Neural crest cell (in vitro differentiated cells): ENCODE measurements at regions not wholly inside any gene's neighbourhood (a gene's known extent, or its start where the extent isn't known, plus 50 kb on each side); places are given as distances from the start of the nearest gene placed in this dataset.
A peak's percentile ranks its signal among the peaks of the same experiment; 100 is the strongest.

ENCODE experiments used
- DNase-seq: peaks from one replicate; pipeline ENCODE4 v3.0.0; 2021; ENCODE audit warnings: low read depth, mixed read lengths, low spot score
- H3K27ac Mint-ChIP-seq: one replicate; pipeline ENCODE4 v1.8.0; 2021; ENCODE audit warnings: mild to moderate bottlenecking, mixed read lengths; ENCODE audit not compliant: unreplicated experiment
- H3K27me3 Mint-ChIP-seq: 2 replicates; pipeline ENCODE4 v1.8.0; 2021; ENCODE audit warnings: low read depth, mild to moderate bottlenecking, mixed read lengths
- H3K36me3 Mint-ChIP-seq: 2 replicates; pipeline ENCODE4 v1.8.0; 2021; ENCODE audit warnings: low read depth, mild to moderate bottlenecking, mixed read lengths
- H3K4me1 Mint-ChIP-seq: 2 replicates; pipeline ENCODE4 v1.8.0; 2021; ENCODE audit warnings: mixed read lengths
- H3K4me3 Mint-ChIP-seq: one replicate; pipeline ENCODE4 v1.8.0; 2021; ENCODE audit warnings: mild to moderate bottlenecking, mixed read lengths
- H3K9me3 Mint-ChIP-seq: 2 replicates; pipeline ENCODE4 v1.8.0; 2021; ENCODE audit warnings: mixed read lengths
- TF ChIP-seq, protein P1 (sequence below): fragments of 200-600 bp; sonication (generic); conservative IDR thresholded peaks from 2 replicates; pipeline ENCODE4 v1.5.0; 2021; ENCODE audit warnings: antibody characterized with exemption, mild to moderate bottlenecking

DNA sequence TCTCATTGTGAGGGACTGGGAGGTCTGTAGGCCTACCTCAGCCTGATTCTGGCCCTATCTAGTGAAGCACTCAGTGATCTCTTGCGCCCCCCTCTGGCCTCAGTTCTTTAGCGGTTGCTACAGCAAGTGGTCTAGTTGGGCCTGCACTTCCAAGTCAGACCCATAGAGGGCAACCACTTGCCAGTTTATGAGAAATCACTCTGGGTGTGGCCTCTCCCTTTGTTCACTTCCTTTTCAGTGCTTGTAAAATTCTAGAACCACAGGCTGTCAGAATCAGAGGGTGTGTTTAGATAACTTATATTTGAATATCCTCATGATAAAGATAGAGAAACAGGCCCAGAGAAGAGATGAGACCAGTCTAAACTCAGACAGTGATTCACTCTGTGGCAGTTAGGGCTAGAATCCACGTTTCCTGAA, 60.9 kb upstream of the LAS1L start:
- TF ChIP-seq, protein P1, sequence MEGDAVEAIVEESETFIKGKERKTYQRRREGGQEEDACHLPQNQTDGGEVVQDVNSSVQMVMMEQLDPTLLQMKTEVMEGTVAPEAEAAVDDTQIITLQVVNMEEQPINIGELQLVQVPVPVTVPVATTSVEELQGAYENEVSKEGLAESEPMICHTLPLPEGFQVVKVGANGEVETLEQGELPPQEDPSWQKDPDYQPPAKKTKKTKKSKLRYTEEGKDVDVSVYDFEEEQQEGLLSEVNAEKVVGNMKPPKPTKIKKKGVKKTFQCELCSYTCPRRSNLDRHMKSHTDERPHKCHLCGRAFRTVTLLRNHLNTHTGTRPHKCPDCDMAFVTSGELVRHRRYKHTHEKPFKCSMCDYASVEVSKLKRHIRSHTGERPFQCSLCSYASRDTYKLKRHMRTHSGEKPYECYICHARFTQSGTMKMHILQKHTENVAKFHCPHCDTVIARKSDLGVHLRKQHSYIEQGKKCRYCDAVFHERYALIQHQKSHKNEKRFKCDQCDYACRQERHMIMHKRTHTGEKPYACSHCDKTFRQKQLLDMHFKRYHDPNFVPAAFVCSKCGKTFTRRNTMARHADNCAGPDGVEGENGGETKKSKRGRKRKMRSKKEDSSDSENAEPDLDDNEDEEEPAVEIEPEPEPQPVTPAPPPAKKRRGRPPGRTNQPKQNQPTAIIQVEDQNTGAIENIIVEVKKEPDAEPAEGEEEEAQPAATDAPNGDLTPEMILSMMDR = peak; percentile 84
- Mint-ChIP-seq H3K27me3 (peaks cover 6% of the 10 kb centered on the region), H3K36me3 (peaks cover 3% of the 10 kb centered on the region), H3K4me3 (no peak overlapping the region), H3K27ac (no peak overlapping the region), H3K4me1 (peaks cover 6% of the 10 kb centered on the region), H3K9me3 (peaks cover 7% of the 10 kb centered on the region)
- peak; percentile 83 for DNase-seq

DNA sequence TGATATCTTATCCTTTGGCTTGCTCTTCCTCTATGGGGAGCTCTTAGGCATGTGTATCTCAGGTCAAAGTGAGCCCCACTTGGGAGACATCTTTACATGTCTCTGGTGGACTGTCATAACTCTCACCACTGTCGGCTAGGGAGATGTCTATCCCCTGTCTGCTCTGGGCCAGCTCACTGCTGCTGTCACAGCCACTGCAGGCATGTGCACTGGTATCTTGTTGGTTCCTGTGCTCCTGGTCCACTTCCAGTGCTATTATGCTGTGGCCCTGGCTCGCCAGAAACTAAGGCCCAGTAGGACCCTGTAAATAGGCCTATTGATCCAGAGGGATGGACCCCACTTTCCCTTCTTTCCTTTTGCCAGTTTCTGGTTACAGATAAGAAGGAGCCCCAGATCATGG, 56.6 kb upstream of the LAS1L start:
- Mint-ChIP-seq H3K4me3 (no peak overlapping the region), H3K36me3 (peaks cover 3% of the 10 kb centered on the region), H3K27ac (no peak overlapping the region), H3K4me1 (peaks cover 6% of the 10 kb centered on the region), H3K27me3 (peaks cover 6% of the 10 kb centered on the region), H3K9me3 (peaks cover 10% of the 10 kb centered on the region)
- no peak for DNase-seq
- TF ChIP-seq, protein P1 = no peak

DNA sequence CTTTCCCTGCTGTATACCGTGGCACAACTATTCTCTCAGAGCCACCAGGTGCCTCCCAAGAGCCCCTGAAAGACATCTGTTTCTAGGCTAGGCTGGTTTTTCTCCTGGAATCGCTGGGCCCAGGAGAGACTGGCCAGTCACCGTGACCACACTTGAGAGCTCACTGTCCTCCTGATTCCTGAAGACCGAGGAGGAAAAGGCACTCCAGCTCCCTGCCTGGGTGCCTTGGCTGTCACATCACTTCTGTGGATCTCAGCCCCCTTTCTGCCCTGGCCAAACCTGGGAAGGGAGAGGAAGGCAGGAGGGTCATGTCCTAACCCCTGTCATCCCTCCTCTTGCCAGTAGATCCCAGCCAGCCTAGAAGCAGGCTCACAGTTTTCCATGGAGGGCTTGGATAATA, 54.7 kb upstream of the LAS1L start:
- Mint-ChIP-seq H3K4me3 (no peak overlapping the region), H3K27ac (no peak overlapping the region), H3K27me3 (peaks cover 2% of the 10 kb centered on the region), H3K9me3 (peaks cover 6% of the 10 kb centered on the region), H3K36me3 (peaks cover 3% of the 10 kb centered on the region), H3K4me1 (no peaks in the 10 kb centered on the region)
- TF ChIP-seq, protein P1 = no peak
- DNase-seq = no peak

DNA sequence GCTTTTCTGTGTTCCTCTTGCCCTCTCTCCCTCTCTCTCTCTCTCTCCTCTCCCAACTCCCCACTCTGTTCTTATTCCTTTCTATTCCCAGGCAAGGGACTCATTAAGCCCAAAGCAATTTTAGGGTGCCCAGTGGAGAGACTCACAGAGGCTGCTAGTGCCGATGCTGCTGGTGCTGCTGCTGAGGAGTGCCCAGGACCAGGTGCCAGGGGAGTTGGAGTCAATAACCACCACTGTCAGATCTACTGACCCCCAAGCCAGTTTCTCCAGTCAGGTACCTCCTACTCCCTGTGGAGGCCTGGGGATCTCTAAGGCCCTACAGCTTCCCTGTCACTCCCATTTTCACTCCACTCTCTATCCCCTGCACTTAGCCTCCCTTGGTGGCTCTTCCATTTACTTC, 54.2 kb upstream of the LAS1L start:
- H3K4me1 Mint-ChIP-seq = no peaks in the 10 kb centered on the region
- H3K27ac Mint-ChIP-seq = no peak overlapping the region
- peaks cover 1% of the 10 kb centered on the region for H3K27me3 Mint-ChIP-seq
- peaks cover 6% of the 10 kb centered on the region for H3K9me3 Mint-ChIP-seq
- no peak overlapping the region for H3K4me3 Mint-ChIP-seq
- no peak for DNase-seq
- H3K36me3 Mint-ChIP-seq = peaks cover 3% of the 10 kb centered on the region
- TF ChIP-seq, protein P1 = no peak

DNA sequence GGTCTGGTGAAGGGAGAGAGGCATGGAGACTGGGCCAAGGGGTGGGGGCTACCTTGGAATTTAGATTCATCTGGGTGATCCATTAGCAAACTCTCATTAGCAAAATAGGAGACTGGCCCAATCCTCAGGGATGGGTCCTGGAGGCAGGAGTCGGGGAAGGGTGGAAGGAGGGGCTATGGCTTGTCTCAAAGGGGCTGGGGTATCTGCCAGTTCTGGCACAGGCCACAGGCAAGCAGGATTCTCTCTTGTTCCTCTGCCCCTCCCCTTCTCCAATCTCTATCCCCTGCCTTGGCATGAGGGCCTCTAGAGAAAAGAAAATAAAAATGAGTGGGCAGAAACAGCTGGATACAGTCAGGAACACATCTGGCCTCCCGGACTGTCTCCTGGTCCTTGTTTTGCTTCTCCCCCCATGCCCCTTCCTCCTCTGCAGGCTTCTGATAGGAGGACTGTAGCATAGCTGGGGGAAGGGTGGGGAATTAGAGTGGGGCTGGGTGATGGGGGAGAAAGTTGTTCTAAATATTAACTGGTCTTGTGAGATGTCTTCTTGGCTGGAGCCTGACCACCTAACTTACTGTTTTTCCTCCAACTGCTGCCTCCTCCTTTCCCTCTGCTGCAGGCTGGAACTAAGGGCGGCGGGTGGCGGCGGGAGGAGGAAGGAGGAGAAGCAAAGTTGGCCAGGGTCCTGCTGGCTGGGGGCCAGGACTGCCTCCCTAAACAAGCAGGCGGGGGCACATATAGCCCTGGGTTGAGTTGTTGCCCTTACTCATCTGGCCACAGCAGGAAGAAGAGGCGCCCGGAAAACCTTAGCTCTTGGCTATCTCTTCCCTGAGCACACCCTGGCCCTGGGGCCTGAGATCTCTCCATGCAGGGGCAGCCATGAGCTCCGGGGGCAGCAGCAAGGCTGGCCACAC, 53.3 kb upstream of the LAS1L start:
- H3K27me3 Mint-ChIP-seq = no peaks in the 10 kb centered on the region

More for the DNA sequence above, 53.3 kb upstream of the LAS1L start:
- TF ChIP-seq, protein P1 = no peak
- Mint-ChIP-seq H3K27ac (no peak overlapping the region), H3K4me3 (no peak overlapping the region), H3K4me1 (peaks cover 1% of the 10 kb centered on the region), H3K36me3 (peaks cover 3% of the 10 kb centered on the region), H3K9me3 (peaks cover 6% of the 10 kb centered on the region)
- no peak for DNase-seq
